ENCODE measurements at regions not wholly inside any gene's neighbourhood (a gene's known extent, or its start where the extent isn't known, plus 50 kb on each side); places are given as distances from the start of the nearest gene placed in this dataset.

- no peak for DNase-seq
- Mint-ChIP-seq H3K4me1 (ENCODE audit: low read depth, unreplicated experiment) (no peaks in the 10 kb centered on the region), H3K9me3 (ENCODE audit: unreplicated experiment) (peaks cover 3% of the 10 kb centered on the region), H3K27ac (ENCODE audit: unreplicated experiment) (no peak overlapping the region), H3K4me3 (ENCODE audit: unreplicated experiment) (no peak overlapping the region), H3K36me3 (ENCODE audit: unreplicated experiment) (peaks cover 5% of the 10 kb centered on the region), H3K27me3 (ENCODE audit: unreplicated experiment) (no peaks in the 10 kb centered on the region)
- TF ChIP-seq CTCF (IDR thresholded peaks at IDR 0.05; ENCODE audit: partially characterized antibody, unreplicated experiment), result no peak
Observed at GRCh38 chr12:108043750-108044533, 85.1 kb upstream of the WSCD2 start.

GRCh38 chr12:108046135-108046534, 83.0 kb upstream of the WSCD2 start:
- DNase-seq, result no peak
- no peak overlapping the region for H3K4me3 Mint-ChIP-seq (ENCODE audit: unreplicated experiment)
- H3K9me3 Mint-ChIP-seq (ENCODE audit: unreplicated experiment), result peaks cover 5% of the 10 kb centered on the region
- H3K27ac Mint-ChIP-seq (ENCODE audit: unreplicated experiment), result no peak overlapping the region
- no peak for TF ChIP-seq CTCF (IDR thresholded peaks at IDR 0.05; ENCODE audit: partially characterized antibody, unreplicated experiment)
- no peaks in the 10 kb centered on the region for H3K27me3 Mint-ChIP-seq (ENCODE audit: unreplicated experiment)
- H3K36me3 Mint-ChIP-seq (ENCODE audit: unreplicated experiment), result peaks cover 5% of the 10 kb centered on the region
- H3K4me1 Mint-ChIP-seq (ENCODE audit: low read depth, unreplicated experiment), result peaks cover 2% of the 10 kb centered on the region

- DNase-seq, result no peak
- Mint-ChIP-seq H3K36me3 (ENCODE audit: unreplicated experiment) (peaks cover 5% of the 10 kb centered on the region), H3K4me1 (ENCODE audit: low read depth, unreplicated experiment) (peaks cover 2% of the 10 kb centered on the region), H3K4me3 (ENCODE audit: unreplicated experiment) (no peak overlapping the region), H3K27me3 (ENCODE audit: unreplicated experiment) (no peaks in the 10 kb centered on the region), H3K27ac (ENCODE audit: unreplicated experiment) (no peak overlapping the region), H3K9me3 (ENCODE audit: unreplicated experiment) (peaks cover 5% of the 10 kb centered on the region)
- no peak for TF ChIP-seq CTCF (IDR thresholded peaks at IDR 0.05; ENCODE audit: partially characterized antibody, unreplicated experiment)
Observed at GRCh38 chr12:108046650-108047049, 82.4 kb upstream of the WSCD2 start.

- DNase-seq, result no peak
- H3K27ac Mint-ChIP-seq (ENCODE audit: unreplicated experiment), result no peak overlapping the region
- no peak for TF ChIP-seq CTCF (IDR thresholded peaks at IDR 0.05; ENCODE audit: partially characterized antibody, unreplicated experiment)
Observed at GRCh38 chr12:108047071-108047550, 82.0 kb upstream of the WSCD2 start.

GRCh38 chr12:108048686-108049085, 80.4 kb upstream of the WSCD2 start:
- DNase-seq, result no peak
- Mint-ChIP-seq H3K27ac (ENCODE audit: unreplicated experiment) (no peak overlapping the region), H3K4me1 (ENCODE audit: low read depth, unreplicated experiment) (peaks cover 2% of the 10 kb centered on the region), H3K9me3 (ENCODE audit: unreplicated experiment) (peaks cover 5% of the 10 kb centered on the region), H3K36me3 (ENCODE audit: unreplicated experiment) (peaks cover 5% of the 10 kb centered on the region), H3K4me3 (ENCODE audit: unreplicated experiment) (no peak overlapping the region), H3K27me3 (ENCODE audit: unreplicated experiment) (no peaks in the 10 kb centered on the region)
- no peak for TF ChIP-seq CTCF (IDR thresholded peaks at IDR 0.05; ENCODE audit: partially characterized antibody, unreplicated experiment)

More at GRCh38 chr12:108047071-108047550, 82.0 kb upstream of the WSCD2 start:
- no peak overlapping the region for H3K4me3 Mint-ChIP-seq (ENCODE audit: unreplicated experiment)
- H3K9me3 Mint-ChIP-seq (ENCODE audit: unreplicated experiment), result peaks cover 5% of the 10 kb centered on the region
- peaks cover 5% of the 10 kb centered on the region for H3K36me3 Mint-ChIP-seq (ENCODE audit: unreplicated experiment)
- H3K4me1 Mint-ChIP-seq (ENCODE audit: low read depth, unreplicated experiment), result peaks cover 2% of the 10 kb centered on the region
- H3K27me3 Mint-ChIP-seq (ENCODE audit: unreplicated experiment), result no peaks in the 10 kb centered on the region

All from glutamatergic neuron (in vitro differentiated cells).